HL-60 (cell line): ENCODE measurements at regions not wholly inside any gene's neighbourhood (a gene's known extent, or its start where the extent isn't known, plus 50 kb on each side); places are given as distances from the start of the nearest gene placed in this dataset.

Experiments
- CTCF ChIP-seq: IDR thresholded peaks from one replicate; pipeline ENCODE4 v1.5.1; 2011; ENCODE audit warnings: low read length, control low read depth, inconsistent platforms; ENCODE audit not compliant: insufficient read depth
- GABPA ChIP-seq: IDR thresholded peaks from 2 replicates; pipeline ENCODE4 v1.6.1; 2012; ENCODE audit warnings: low read depth
- POLR2AphosphoS5 ChIP-seq: IDR thresholded peaks from 2 replicates; pipeline ENCODE4 v1.6.1; 2012; ENCODE audit warnings: low read depth
- REST ChIP-seq: IDR thresholded peaks from 2 replicates; pipeline ENCODE4 v1.6.1; 2012; ENCODE audit warnings: low read depth; ENCODE audit not compliant: insufficient replicate concordance

- TF ChIP-seq CTCF = no peak
- TF ChIP-seq POLR2AphosphoS5 = no peak
- no peak for TF ChIP-seq GABPA
- TF ChIP-seq REST = no peak
Observed at GRCh38 chr15:66941791-66942190, 123.6 kb upstream of the SMAD3 start.
